ENCODE measurements at regions not wholly inside any gene's neighbourhood (a gene's known extent, or its start where the extent isn't known, plus 50 kb on each side); places are given as distances from the start of the nearest gene placed in this dataset.

- TF ChIP-seq CTCF (IDR thresholded peaks at IDR 0.05): no peak
- TF ChIP-seq POLR2A (IDR thresholded peaks at IDR 0.05): no peak
Measured at GRCh38 chr4:156377036-156377710, 423.5 kb upstream of the CTSO start.

Measured in body of pancreas (tissue), 4 donors.